Lower lobe of right lung (tissue), 2 donors: ENCODE measurements at regions not wholly inside any gene's neighbourhood (a gene's known extent, or its start where the extent isn't known, plus 50 kb on each side); places are given as distances from the start of the nearest gene placed in this dataset.

Experiments
- ATAC-seq, 2 donors: fragments of 200-7000 bp; cut with Tn5 transposase; one replicate each; pipeline ENCODE4 v1.9.1; 2020 to 2022; ENCODE audit warnings: mild to moderate bottlenecking in 2 of 2, moderate library complexity in 2 of 2
- DNase-seq: peaks from one replicate; pipeline ENCODE4 v3.0.0-alpha.2; 2020
- H3K27ac ChIP-seq: fragments of 200-600 bp; one replicate; pipeline ENCODE4 v1.8.0; 2022
- H3K27me3 ChIP-seq: fragments of 200-600 bp; one replicate; pipeline ENCODE4 v1.8.0; 2022; ENCODE audit warnings: low read depth
- H3K36me3 ChIP-seq: fragments of 200-600 bp; one replicate; pipeline ENCODE4 v1.8.0; 2022; ENCODE audit warnings: mild to moderate bottlenecking
- H3K4me1 ChIP-seq: fragments of 200-600 bp; one replicate; pipeline ENCODE4 v1.8.0; 2022
- H3K4me3 ChIP-seq: fragments of 200-600 bp; one replicate; pipeline ENCODE4 v1.8.0; 2022; ENCODE audit warnings: mild to moderate bottlenecking
- H3K9me3 ChIP-seq: fragments of 200-600 bp; one replicate; pipeline ENCODE4 v1.8.0; 2022
- intact Hi-C: fragments of 100-400 bp; cut with DNase I; formaldehyde crosslinking; loops from one replicate; pipeline ENCODE4 v1.11.0; 2022
- TF ChIP-seq, protein P1 (sequence below): fragments of 200-600 bp; IDR thresholded peaks from one replicate; pipeline ENCODE4 v1.8.0; 2022; ENCODE audit warnings: antibody characterized with exemption, mild to moderate bottlenecking
- donor health status: DM: no; HTN: yes; CAD: no; lungs with severe emphysema.

DNA sequence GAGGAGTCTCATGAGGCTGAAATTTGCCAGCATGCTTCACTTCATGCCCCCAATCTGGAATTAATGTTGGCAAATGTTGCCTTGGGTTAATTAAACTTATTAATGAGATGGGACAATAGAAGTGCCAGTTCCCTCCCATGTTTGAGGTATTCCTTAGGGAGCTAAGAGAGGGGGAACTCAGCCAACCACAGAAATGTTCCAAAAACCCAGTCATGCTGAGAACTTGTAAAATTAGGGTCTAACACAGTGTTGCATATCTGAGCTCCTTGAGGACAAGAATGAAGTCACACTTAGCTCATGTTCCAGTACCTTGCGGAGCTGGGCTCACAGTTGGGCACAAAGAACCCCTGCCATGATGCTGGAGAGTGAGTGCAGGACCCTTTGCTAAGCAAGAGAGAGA, 89.4 kb downstream of the OAT start:
- H3K4me3 ChIP-seq = no peak overlapping the region
- ATAC-seq (no peak), DNase-seq (no peak)
- intact Hi-C loops = no loop called here
- no peaks in the 10 kb centered on the region for H3K4me1 ChIP-seq
- no peaks in the 10 kb centered on the region for H3K36me3 ChIP-seq
- H3K9me3 ChIP-seq = peaks cover 8% of the 10 kb centered on the region
- H3K27ac ChIP-seq = no peak overlapping the region
- TF ChIP-seq, protein P1, sequence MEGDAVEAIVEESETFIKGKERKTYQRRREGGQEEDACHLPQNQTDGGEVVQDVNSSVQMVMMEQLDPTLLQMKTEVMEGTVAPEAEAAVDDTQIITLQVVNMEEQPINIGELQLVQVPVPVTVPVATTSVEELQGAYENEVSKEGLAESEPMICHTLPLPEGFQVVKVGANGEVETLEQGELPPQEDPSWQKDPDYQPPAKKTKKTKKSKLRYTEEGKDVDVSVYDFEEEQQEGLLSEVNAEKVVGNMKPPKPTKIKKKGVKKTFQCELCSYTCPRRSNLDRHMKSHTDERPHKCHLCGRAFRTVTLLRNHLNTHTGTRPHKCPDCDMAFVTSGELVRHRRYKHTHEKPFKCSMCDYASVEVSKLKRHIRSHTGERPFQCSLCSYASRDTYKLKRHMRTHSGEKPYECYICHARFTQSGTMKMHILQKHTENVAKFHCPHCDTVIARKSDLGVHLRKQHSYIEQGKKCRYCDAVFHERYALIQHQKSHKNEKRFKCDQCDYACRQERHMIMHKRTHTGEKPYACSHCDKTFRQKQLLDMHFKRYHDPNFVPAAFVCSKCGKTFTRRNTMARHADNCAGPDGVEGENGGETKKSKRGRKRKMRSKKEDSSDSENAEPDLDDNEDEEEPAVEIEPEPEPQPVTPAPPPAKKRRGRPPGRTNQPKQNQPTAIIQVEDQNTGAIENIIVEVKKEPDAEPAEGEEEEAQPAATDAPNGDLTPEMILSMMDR = no peak
- H3K27me3 ChIP-seq = no peaks in the 10 kb centered on the region

DNA sequence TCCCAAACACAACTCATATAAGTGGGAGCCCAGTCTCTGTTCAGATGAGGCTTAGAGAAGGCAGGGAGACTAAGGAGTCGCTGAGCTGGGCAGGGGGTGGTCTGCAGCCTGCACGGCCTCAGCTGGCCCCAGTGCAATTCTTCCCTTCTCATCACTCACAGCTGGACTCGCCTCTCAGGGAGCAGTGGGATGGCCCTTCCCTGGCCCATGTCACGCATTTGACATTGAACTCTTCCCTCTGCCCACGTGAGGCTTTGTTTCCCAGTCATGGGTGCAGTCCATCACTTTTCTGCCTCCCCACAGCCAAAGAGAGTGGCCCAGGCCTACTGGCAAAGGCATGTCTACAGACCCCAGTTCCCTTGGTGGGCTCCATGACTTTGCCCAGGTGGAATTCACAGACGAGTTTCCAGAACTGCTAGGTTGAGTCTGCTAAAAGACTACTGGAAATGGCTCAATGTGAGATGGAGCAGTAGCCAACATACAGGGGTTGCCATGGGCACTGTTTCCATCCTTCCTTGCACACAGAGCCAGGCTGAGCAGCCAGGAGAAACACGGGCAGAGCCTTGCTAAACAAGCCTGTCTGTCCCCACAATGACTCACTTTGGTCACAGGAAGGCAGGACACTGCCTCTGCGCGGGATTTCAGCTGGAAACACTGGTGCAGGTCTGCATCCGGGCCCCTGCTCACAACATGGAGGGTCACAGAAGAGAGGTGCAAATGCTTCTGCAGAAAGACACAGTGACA, 90.1 kb downstream of the OAT start:
- H3K27ac ChIP-seq = no peak overlapping the region
- peaks cover 8% of the 10 kb centered on the region for H3K9me3 ChIP-seq
- intact Hi-C loops = no loop called here
- H3K4me3 ChIP-seq = no peak overlapping the region
- no peaks in the 10 kb centered on the region for H3K36me3 ChIP-seq
- H3K4me1 ChIP-seq = no peaks in the 10 kb centered on the region
- no peak for ATAC-seq
- TF ChIP-seq, protein P1 = no peak
- H3K27me3 ChIP-seq = no peaks in the 10 kb centered on the region
- DNase-seq = no peak

DNA sequence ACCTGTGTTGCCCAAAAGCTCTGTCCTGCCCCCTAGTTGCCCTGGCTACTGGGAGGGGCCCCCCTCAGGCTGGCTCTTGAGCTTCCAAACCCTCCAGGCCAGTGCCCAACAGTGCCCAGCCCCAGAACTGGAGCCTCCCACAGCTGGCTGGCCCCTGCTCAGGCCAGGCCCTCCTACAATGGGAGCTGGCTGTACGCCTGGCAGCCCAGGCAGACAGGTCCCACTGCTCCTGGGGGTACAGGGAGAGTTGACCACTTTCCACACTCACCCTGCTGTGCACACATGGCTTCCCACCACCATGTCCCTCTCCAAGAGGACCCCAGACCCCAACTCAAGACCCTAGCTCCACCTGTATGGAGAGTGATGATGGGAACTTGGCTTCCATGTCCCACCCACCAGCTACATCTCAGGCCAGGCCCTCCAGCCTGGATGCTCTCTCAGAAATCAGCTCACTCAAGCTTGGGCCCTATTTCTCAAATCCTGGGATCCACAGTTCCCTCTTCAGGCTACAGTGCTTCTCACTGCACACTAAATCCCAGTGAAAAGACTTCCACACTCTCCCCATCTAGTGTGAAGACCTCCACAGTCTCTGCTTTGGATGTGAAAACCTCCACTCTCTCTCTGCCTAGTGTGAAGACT, 92.6 kb downstream of the OAT start:
- no peak for DNase-seq

DNA sequence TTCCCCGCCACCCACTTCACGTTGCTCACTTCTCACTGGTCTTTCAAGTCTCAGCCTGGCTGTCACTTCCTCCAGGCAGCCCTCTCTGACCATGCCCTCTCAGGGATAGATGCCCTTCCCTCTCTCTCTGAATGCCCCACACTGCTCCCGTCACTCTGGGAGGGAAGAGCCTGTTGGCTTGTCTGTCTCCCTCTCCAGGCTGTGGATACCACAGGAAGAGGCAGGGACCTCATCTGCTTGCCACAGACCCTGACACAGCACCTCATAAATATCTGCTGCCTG, 93.1 kb downstream of the OAT start:
- Histone ChIP-seq H3K9me3 (no peaks in the 10 kb centered on the region), H3K4me1 (no peaks in the 10 kb centered on the region), H3K36me3 (no peaks in the 10 kb centered on the region), H3K27me3 (no peaks in the 10 kb centered on the region), H3K4me3 (no peak overlapping the region), H3K27ac (no peak overlapping the region)
- TF ChIP-seq, protein P1 = no peak
- DNase-seq = no peak
- intact Hi-C loops = no loop called here
- no peak for ATAC-seq

More for the DNA sequence above, 92.6 kb downstream of the OAT start:
- Histone ChIP-seq H3K4me3 (no peak overlapping the region), H3K9me3 (peaks cover 1% of the 10 kb centered on the region), H3K4me1 (no peaks in the 10 kb centered on the region), H3K27ac (no peak overlapping the region), H3K27me3 (no peaks in the 10 kb centered on the region), H3K36me3 (no peaks in the 10 kb centered on the region)
- TF ChIP-seq, protein P1 = no peak
- ATAC-seq = no peak
- intact Hi-C loops = no loop called here

DNA sequence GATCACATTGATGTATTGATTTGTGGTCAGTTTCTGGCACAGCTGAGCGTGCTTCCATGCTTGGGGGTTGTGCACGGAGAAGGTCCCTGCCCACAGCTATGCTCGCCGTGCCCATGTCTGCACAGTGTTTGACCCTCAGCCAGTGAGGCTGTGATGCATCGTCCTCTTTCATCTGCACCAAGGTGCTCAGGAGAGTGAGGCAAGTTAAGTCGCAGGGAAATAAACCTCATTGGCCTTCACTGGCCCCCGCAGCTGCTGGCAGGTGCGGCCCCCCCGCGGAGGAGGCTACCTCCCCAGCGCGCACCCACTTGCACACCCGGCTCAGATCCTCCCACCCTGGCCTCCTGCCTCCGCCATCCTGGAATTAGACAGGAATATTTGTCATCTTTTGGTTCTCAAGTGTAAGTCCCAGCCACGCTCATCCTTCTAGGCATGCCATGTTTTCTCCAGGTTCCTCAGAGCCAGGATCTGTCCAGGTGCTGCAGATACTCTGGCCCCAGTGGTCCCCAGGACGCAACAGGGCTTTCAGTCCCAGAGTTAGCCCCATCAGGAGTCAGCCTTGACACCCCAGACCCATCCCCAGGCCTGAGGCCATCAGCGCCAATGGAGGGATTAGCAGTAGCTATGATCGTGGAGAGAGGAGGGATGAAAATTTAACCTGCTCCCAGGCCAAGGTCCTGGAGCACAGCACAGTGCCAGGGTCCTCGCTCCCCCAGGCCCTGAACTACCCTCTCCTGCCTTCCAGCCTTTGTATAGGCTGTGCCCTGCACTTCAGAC, 93.7 kb downstream of the OAT start:
- Histone ChIP-seq H3K27ac (no peak overlapping the region), H3K4me3 (no peak overlapping the region), H3K27me3 (no peaks in the 10 kb centered on the region), H3K9me3 (no peaks in the 10 kb centered on the region), H3K36me3 (no peaks in the 10 kb centered on the region), H3K4me1 (no peaks in the 10 kb centered on the region)
- ATAC-seq (no peak), DNase-seq (no peak)
- TF ChIP-seq, protein P1 = no peak
- intact Hi-C loops = no loop called here
